ENCODE measurements at regions not wholly inside any gene's neighbourhood (a gene's known extent, or its start where the extent isn't known, plus 50 kb on each side); places are given as distances from the start of the nearest gene placed in this dataset.

GRCh38 chr7:96599288-96599936, 110.2 kb downstream of the SEM1 start:
- Histone ChIP-seq H4K20me1 (no peaks in the 10 kb centered on the region), H3K4me1 (no peaks in the 10 kb centered on the region), H3K27me3 (no peaks in the 10 kb centered on the region), H3K36me3 (no peaks in the 10 kb centered on the region), H3K4me3 (no peak overlapping the region), H3K9me3 (no peaks in the 10 kb centered on the region), H3K4me2 (no peak overlapping the region), H3K27ac (no peak overlapping the region), H3K9ac (no peak overlapping the region)
- TF ChIP-seq Cebpa-rat (IDR thresholded peaks at IDR 0.05), result no peak

GRCh38 chr7:96598421-96598820, 111.2 kb downstream of the SEM1 start:
- no peaks in the 10 kb centered on the region for H3K9me3 ChIP-seq
- no peak overlapping the region for H3K27ac ChIP-seq
- H4K20me1 ChIP-seq, result no peaks in the 10 kb centered on the region
- H3K9ac ChIP-seq, result no peak overlapping the region
- H3K36me3 ChIP-seq, result no peaks in the 10 kb centered on the region
- no peak overlapping the region for H3K4me2 ChIP-seq
- no peak overlapping the region for H3K4me3 ChIP-seq
- H3K4me1 ChIP-seq, result no peaks in the 10 kb centered on the region
- no peak for TF ChIP-seq Cebpa-rat (IDR thresholded peaks at IDR 0.05)
- H3K27me3 ChIP-seq, result no peaks in the 10 kb centered on the region

GRCh38 chr7:96596120-96596826, 113.4 kb downstream of the SEM1 start:
- Histone ChIP-seq H3K27ac (no peak overlapping the region), H3K9me3 (no peaks in the 10 kb centered on the region), H3K9ac (no peak overlapping the region), H3K27me3 (no peaks in the 10 kb centered on the region), H3K36me3 (no peaks in the 10 kb centered on the region), H3K4me2 (no peak overlapping the region), H3K4me3 (no peak overlapping the region), H3K4me1 (no peaks in the 10 kb centered on the region), H4K20me1 (no peaks in the 10 kb centered on the region)
- no peak for TF ChIP-seq Cebpa-rat (IDR thresholded peaks at IDR 0.05)

GRCh38 chr7:96591900-96592676, 117.6 kb downstream of the SEM1 start:
- Histone ChIP-seq H3K27me3 (no peaks in the 10 kb centered on the region), H3K9me3 (no peaks in the 10 kb centered on the region), H3K4me2 (no peak overlapping the region), H3K27ac (no peak overlapping the region), H3K9ac (no peak overlapping the region), H3K36me3 (no peaks in the 10 kb centered on the region), H4K20me1 (no peaks in the 10 kb centered on the region), H3K4me3 (no peak overlapping the region), H3K4me1 (no peaks in the 10 kb centered on the region)
- no peak for TF ChIP-seq Cebpa-rat (IDR thresholded peaks at IDR 0.05)

- TF ChIP-seq Cebpa-rat (IDR thresholded peaks at IDR 0.05), result no peak
- no peaks in the 10 kb centered on the region for H3K27me3 ChIP-seq
- H3K36me3 ChIP-seq, result no peaks in the 10 kb centered on the region
- H4K20me1 ChIP-seq, result no peaks in the 10 kb centered on the region
- H3K9ac ChIP-seq, result no peak overlapping the region
- no peaks in the 10 kb centered on the region for H3K4me1 ChIP-seq
- H3K9me3 ChIP-seq, result no peaks in the 10 kb centered on the region
- no peak overlapping the region for H3K4me2 ChIP-seq
- H3K27ac ChIP-seq, result no peak overlapping the region
- no peak overlapping the region for H3K4me3 ChIP-seq
These were observed 118.3 kb downstream of the SEM1 start for GRCh38 chr7:96591159-96591899.

DNA sequence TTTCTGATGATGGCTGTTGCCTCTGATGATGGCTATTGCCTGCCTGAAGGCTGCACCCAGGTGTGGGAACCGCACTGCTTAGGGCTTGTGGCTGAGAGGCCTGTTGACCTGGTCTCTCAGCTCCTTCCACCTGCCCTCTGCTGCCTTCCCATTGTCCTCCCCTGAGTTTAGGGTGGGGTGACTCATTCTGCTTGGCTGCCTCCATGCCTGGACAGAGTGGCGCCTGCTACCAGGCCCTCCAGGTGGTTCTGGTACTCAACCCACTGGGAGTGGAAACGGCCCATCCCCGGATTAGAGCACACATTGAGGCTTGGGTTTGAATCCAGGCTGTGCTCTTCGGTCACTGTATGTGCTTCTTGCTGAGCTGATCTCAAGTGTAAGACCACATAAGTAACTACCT, 120.6 kb downstream of the SEM1 start:
- Histone ChIP-seq H3K36me3 (no peaks in the 10 kb centered on the region), H3K4me3 (no peak overlapping the region), H3K4me1 (no peaks in the 10 kb centered on the region)

DNA sequence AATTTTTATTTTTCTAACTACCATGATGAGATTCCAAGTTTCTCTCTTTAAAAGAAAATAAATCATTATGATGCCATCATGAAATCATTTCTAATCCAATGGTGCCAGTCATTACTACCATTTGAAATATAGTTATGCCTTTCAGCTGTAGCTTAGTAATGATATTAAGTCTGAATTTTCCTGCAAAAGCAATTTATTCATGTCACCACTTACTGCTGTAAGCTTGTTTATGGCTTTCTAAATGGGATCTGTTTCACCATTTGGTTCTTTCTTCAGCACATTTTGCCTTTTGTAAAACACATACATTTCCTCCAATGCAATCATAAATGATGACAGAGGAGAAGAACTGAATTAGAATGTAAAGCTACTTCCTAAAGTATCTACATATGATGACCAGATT, 130.5 kb downstream of the SEM1 start:
- Histone ChIP-seq H3K27me3 (no peaks in the 10 kb centered on the region), H3K27ac (no peak overlapping the region), H3K36me3 (no peaks in the 10 kb centered on the region), H3K4me2 (no peak overlapping the region), H3K9ac (no peak overlapping the region), H4K20me1 (no peaks in the 10 kb centered on the region), H3K4me1 (no peaks in the 10 kb centered on the region), H3K4me3 (no peak overlapping the region), H3K9me3 (0 out of 2 replicates have a peak, but pooled peaks cover 2% of the 10 kb centered on the region)
- TF ChIP-seq Cebpa-rat (IDR thresholded peaks at IDR 0.05), result no peak

More for the DNA sequence above, 120.6 kb downstream of the SEM1 start:
- Histone ChIP-seq H3K27ac (no peak overlapping the region), H3K9ac (no peak overlapping the region), H3K4me2 (no peak overlapping the region), H3K27me3 (no peaks in the 10 kb centered on the region), H4K20me1 (no peaks in the 10 kb centered on the region), H3K9me3 (no peaks in the 10 kb centered on the region)
- TF ChIP-seq Cebpa-rat (IDR thresholded peaks at IDR 0.05), result no peak

DNA sequence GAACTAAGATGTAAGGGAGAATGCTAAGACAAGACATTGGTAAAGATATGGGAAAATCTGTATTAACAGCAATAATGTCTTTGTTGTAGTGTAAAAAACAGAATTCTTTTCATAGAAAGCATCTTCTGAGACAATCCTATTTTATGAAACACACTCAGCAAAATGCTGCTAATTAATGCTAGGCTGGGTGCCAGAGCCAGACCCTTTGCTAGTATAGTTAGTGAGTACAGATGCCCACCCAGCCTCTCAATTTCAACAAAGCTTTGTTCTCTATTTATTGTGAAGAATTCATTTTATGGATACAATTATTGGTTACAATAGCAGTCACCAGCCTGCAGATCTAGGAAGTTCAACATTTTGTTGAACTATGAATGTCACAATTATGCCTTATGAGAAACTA, 131.0 kb downstream of the SEM1 start:
- Histone ChIP-seq H3K9ac (no peak overlapping the region), H4K20me1 (no peaks in the 10 kb centered on the region), H3K27ac (no peak overlapping the region), H3K4me2 (no peak overlapping the region), H3K27me3 (no peaks in the 10 kb centered on the region), H3K4me3 (no peak overlapping the region), H3K36me3 (no peaks in the 10 kb centered on the region), H3K4me1 (no peaks in the 10 kb centered on the region), H3K9me3 (0 out of 2 replicates have a peak, but pooled peaks cover 2% of the 10 kb centered on the region)
- no peak for TF ChIP-seq Cebpa-rat (IDR thresholded peaks at IDR 0.05)

DNA sequence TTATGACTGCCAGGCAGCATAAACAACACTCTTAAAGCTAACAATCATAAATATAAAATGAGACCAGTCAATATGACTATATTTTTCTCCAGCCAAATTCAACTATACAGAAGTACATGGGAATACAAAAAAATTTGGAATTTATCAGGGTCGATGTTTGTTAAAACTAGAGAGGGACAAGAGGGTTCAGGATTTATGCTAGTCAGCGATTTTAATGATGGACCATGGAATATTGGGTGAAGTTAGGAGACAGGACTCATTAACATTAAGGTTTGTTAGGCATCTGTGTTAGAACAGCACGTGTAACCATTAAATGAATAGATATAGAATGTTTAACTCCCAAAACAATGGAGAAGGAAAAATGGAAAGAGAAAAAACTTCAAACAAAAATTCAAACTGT, 146.2 kb downstream of the SEM1 start:
- Histone ChIP-seq H3K27ac (no peak overlapping the region), H3K36me3 (no peaks in the 10 kb centered on the region), H3K9me3 (no peaks in the 10 kb centered on the region), H3K27me3 (no peaks in the 10 kb centered on the region), H3K4me3 (no peak overlapping the region), H3K9ac (no peak overlapping the region), H3K4me1 (no peaks in the 10 kb centered on the region), H3K4me2 (no peak overlapping the region), H4K20me1 (no peaks in the 10 kb centered on the region)
- no peak for TF ChIP-seq Cebpa-rat (IDR thresholded peaks at IDR 0.05)

Measured in BLaER1 (cell line).